ENCODE measurements at regions not wholly inside any gene's neighbourhood (a gene's known extent, or its start where the extent isn't known, plus 50 kb on each side); places are given as distances from the start of the nearest gene placed in this dataset.

- DNase-seq: no peak
These were observed 370.4 kb upstream of the CDIN1 start for GRCh38 chr15:36208868-36209582.

GRCh38 chr15:36210426-36210825 is 369.0 kb upstream of the CDIN1 start:
- no peak for DNase-seq

- DNase-seq: no peak
These were observed 361.1 kb upstream of the CDIN1 start for GRCh38 chr15:36218322-36218721.

- no peak for DNase-seq
These were observed 360.4 kb upstream of the CDIN1 start for GRCh38 chr15:36218991-36219390.

- no peak for DNase-seq
These were observed 357.4 kb upstream of the CDIN1 start for GRCh38 chr15:36221992-36222391.

- DNase-seq: no peak
These were observed 348.6 kb upstream of the CDIN1 start for GRCh38 chr15:36230776-36231175.

GRCh38 chr15:36232491-36232890 is 346.9 kb upstream of the CDIN1 start:
- no peak for DNase-seq

GRCh38 chr15:36234743-36235142 is 344.7 kb upstream of the CDIN1 start:
- DNase-seq: no peak

- no peak for DNase-seq
These were observed 344.3 kb upstream of the CDIN1 start for GRCh38 chr15:36235173-36235572.

GRCh38 chr15:36239509-36239908 is 339.9 kb upstream of the CDIN1 start:
- DNase-seq: no peak

- DNase-seq: no peak
These were observed 328.0 kb upstream of the CDIN1 start for GRCh38 chr15:36251450-36251849.

GRCh38 chr15:36252146-36252711 is 327.2 kb upstream of the CDIN1 start:
- no peak for DNase-seq

- no peak for DNase-seq
These were observed 325.0 kb upstream of the CDIN1 start for GRCh38 chr15:36254426-36254825.

GRCh38 chr15:36256404-36256807 is 323.0 kb upstream of the CDIN1 start:
- DNase-seq: no peak

- DNase-seq: no peak
These were observed 315.8 kb upstream of the CDIN1 start for GRCh38 chr15:36263666-36264065.

- DNase-seq: no peak
These were observed 314.0 kb upstream of the CDIN1 start for GRCh38 chr15:36265422-36265821.

GRCh38 chr15:36271048-36271447 is 308.4 kb upstream of the CDIN1 start:
- DNase-seq: no peak

GRCh38 chr15:36275656-36276055 is 303.8 kb upstream of the CDIN1 start:
- DNase-seq: no peak

- no peak for DNase-seq
These were observed 301.2 kb upstream of the CDIN1 start for GRCh38 chr15:36278219-36278618.

GRCh38 chr15:36282821-36283220 is 296.6 kb upstream of the CDIN1 start:
- DNase-seq: no peak

GRCh38 chr15:36284911-36285310 is 294.5 kb upstream of the CDIN1 start:
- DNase-seq: no peak

GRCh38 chr15:36291501-36291900 is 287.9 kb upstream of the CDIN1 start:
- DNase-seq: no peak

- no peak for DNase-seq
These were observed 285.1 kb upstream of the CDIN1 start for GRCh38 chr15:36294359-36294758.

- no peak for DNase-seq
These were observed 277.5 kb upstream of the CDIN1 start for GRCh38 chr15:36301947-36302346.

- no peak for DNase-seq
These were observed 266.4 kb upstream of the CDIN1 start for GRCh38 chr15:36313021-36313420.

Data from amniotic stem cell (primary cell).